SK-N-MC (cell line): ENCODE measurements at regions not wholly inside any gene's neighbourhood (a gene's known extent, or its start where the extent isn't known, plus 50 kb on each side); places are given as distances from the start of the nearest gene placed in this dataset.

Experiments used
- DNase-seq: peaks from one replicate; pipeline ENCODE4 v3.0.0-alpha.2; 2011; ENCODE audit warnings: low read depth, low spot score
- H3K27ac ChIP-seq: fragments of 200-600 bp; sonication (generic); 2 replicates; pipeline ENCODE4 v1.5.1; 2016; ENCODE audit warnings: mixed run types
- H3K36me3 ChIP-seq: fragments of 200-600 bp; sonication (generic); 2 replicates; pipeline ENCODE4 v1.6.1; 2017; ENCODE audit warnings: antibody characterized with exemption, low read length, mixed read lengths; ENCODE audit not compliant: insufficient read depth
- H3K4me3 ChIP-seq: fragments of 200-600 bp; sonication (generic); 2 replicates; pipeline ENCODE4 v1.5.1; 2016
- H3K9ac ChIP-seq: fragments of 200-600 bp; sonication (generic); 2 replicates; pipeline ENCODE4 v1.8.0; 2017; ENCODE audit warnings: mixed run types, mixed read lengths; ENCODE audit not compliant: insufficient read length
- H3K9me3 ChIP-seq: fragments of 200-600 bp; sonication (generic); 2 replicates; pipeline ENCODE4 v1.6.1; 2017; ENCODE audit warnings: low read depth, mild to moderate bottlenecking, antibody characterized with exemption, low read length, moderate library complexity, mixed read lengths
- EZH2 ChIP-seq: fragments of 200-600 bp; sonication (generic); IDR thresholded peaks from one replicate; pipeline ENCODE4 v1.6.1; 2017; ENCODE audit warnings: antibody characterized with exemption
- FOXP2 ChIP-seq: optimal IDR thresholded peaks from 2 replicates; pipeline ENCODE3; 2011; ENCODE audit warnings: mild to moderate bottlenecking, moderate library complexity; ENCODE audit not compliant: insufficient read depth; ENCODE audit errors: extremely low read length, control extremely low read depth
- POLR2AphosphoS5 ChIP-seq: IDR thresholded peaks from 2 replicates; pipeline ENCODE4 v1.6.1; 2012; ENCODE audit warnings: mild to moderate bottlenecking, low read depth, low read length, borderline replicate concordance

GRCh38 chr2:9140645-9141044 lies 66.0 kb upstream of the ASAP2 start:
- TF ChIP-seq FOXP2 (no peak), EZH2 (no peak), POLR2AphosphoS5 (no peak)

GRCh38 chr2:9139491-9140443 lies 66.8 kb upstream of the ASAP2 start:
- Histone ChIP-seq H3K9ac (no peak overlapping the region), H3K4me3 (no peak overlapping the region), H3K9me3 (no peaks in the 10 kb centered on the region), H3K36me3 (no peaks in the 10 kb centered on the region), H3K27ac (no peak overlapping the region)
- DNase-seq, result no peak
- no peak for TF ChIP-seq EZH2
- no peak for TF ChIP-seq POLR2AphosphoS5
- no peak for TF ChIP-seq FOXP2

More at GRCh38 chr2:9140645-9141044, 66.0 kb upstream of the ASAP2 start:
- Histone ChIP-seq H3K9ac (no peak overlapping the region), H3K4me3 (no peak overlapping the region), H3K36me3 (no peaks in the 10 kb centered on the region), H3K27ac (no peak overlapping the region), H3K9me3 (no peaks in the 10 kb centered on the region)
- no peak for DNase-seq

- H3K9ac ChIP-seq, result no peak overlapping the region
- no peaks in the 10 kb centered on the region for H3K9me3 ChIP-seq
- no peak overlapping the region for H3K27ac ChIP-seq
- TF ChIP-seq FOXP2 (no peak), POLR2AphosphoS5 (no peak), EZH2 (no peak)
- no peaks in the 10 kb centered on the region for H3K36me3 ChIP-seq
- no peak overlapping the region for H3K4me3 ChIP-seq
- DNase-seq, result no peak
Observed at GRCh38 chr2:9137379-9138150, 69.0 kb upstream of the ASAP2 start.

GRCh38 chr2:9135822-9136558 lies 70.6 kb upstream of the ASAP2 start:
- Histone ChIP-seq H3K9ac (no peak overlapping the region), H3K27ac (no peak overlapping the region), H3K36me3 (no peaks in the 10 kb centered on the region), H3K4me3 (no peak overlapping the region), H3K9me3 (no peaks in the 10 kb centered on the region)
- no peak for DNase-seq
- TF ChIP-seq POLR2AphosphoS5 (no peak), EZH2 (no peak)

- H3K4me3 ChIP-seq, result no peak overlapping the region
- TF ChIP-seq EZH2 (no peak), POLR2AphosphoS5 (no peak), FOXP2 (no peak)
- no peaks in the 10 kb centered on the region for H3K9me3 ChIP-seq
- no peaks in the 10 kb centered on the region for H3K36me3 ChIP-seq
- DNase-seq, result no peak
- no peak overlapping the region for H3K27ac ChIP-seq
- H3K9ac ChIP-seq, result no peak overlapping the region
Observed at GRCh38 chr2:9127316-9127715, 79.3 kb upstream of the ASAP2 start.

- Histone ChIP-seq H3K36me3 (no peaks in the 10 kb centered on the region), H3K9me3 (no peaks in the 10 kb centered on the region), H3K4me3 (no peak overlapping the region), H3K27ac (no peak overlapping the region), H3K9ac (no peak overlapping the region)
- no peak for TF ChIP-seq EZH2
- TF ChIP-seq POLR2AphosphoS5, result no peak
- no peak for TF ChIP-seq FOXP2
- DNase-seq, result no peak
Observed at GRCh38 chr2:9126540-9126939, 80.1 kb upstream of the ASAP2 start.

- TF ChIP-seq EZH2, result no peak
- TF ChIP-seq POLR2AphosphoS5, result no peak
- no peak for TF ChIP-seq FOXP2
- no peak overlapping the region for H3K27ac ChIP-seq
- H3K9ac ChIP-seq, result no peak overlapping the region
- DNase-seq, result no peak
- no peaks in the 10 kb centered on the region for H3K9me3 ChIP-seq
- H3K4me3 ChIP-seq, result no peak overlapping the region
- no peaks in the 10 kb centered on the region for H3K36me3 ChIP-seq
Observed at GRCh38 chr2:9124231-9124741, 82.3 kb upstream of the ASAP2 start.
